HepG2 (cell line): ENCODE measurements at regions not wholly inside any gene's neighbourhood (a gene's known extent, or its start where the extent isn't known, plus 50 kb on each side); places are given as distances from the start of the nearest gene placed in this dataset.

ENCODE experiments used
- ATAC-seq: fragments of 200-7000 bp; cut with Tn5 transposase; 3 replicates; pipeline ENCODE4 v1.9.1; 2020; ENCODE audit warnings: mild to moderate bottlenecking, moderate library complexity
- BruUV-seq: library from RNA; stranded (reverse); fragments of 400-500 nt; replicated peaks from 2 replicates; lab custom pipeline; 2021; lab: Mats Ljungman, UMichigan
- CTCF ChIA-PET: fragments of 300-600 bp; formaldehyde crosslinking; extraction: SDS; loops from one replicate; lab custom pipeline; 2021; ENCODE audit warnings: low total read pairs, inconsistent platforms, low intra/inter-chr PET ratio; lab: Yijun Ruan, JAX
- POLR2A ChIA-PET: fragments of 350-600 bp; sonication (Branson Sonifier 250); formaldehyde crosslinking; loops from one replicate; lab custom pipeline; 2020; ENCODE audit warnings: antibody characterized with exemption, inconsistent platforms; lab: Yijun Ruan, JAX
- DNase-seq: peaks from one replicate; pipeline ENCODE4 v3.0.0-alpha.2; 2015; ENCODE audit warnings: low spot score
- FAIRE-seq: peaks from 3 replicates; lab custom pipeline; 2011; peaks lifted over from hg19 to GRCh38; lab: Jason Lieb, UNC
- H2AFZ ChIP-seq: one replicate; pipeline ENCODE4 v1.6.1; 2011; ENCODE audit warnings: low read length, inconsistent platforms
- H3K27ac ChIP-seq: fragments of 300-600 bp; 3 replicates; pipeline ENCODE4 v1.8.0; 2011; ENCODE audit warnings: mixed run types, mild to moderate bottlenecking, mixed read lengths, low read length, inconsistent platforms; ENCODE audit not compliant: insufficient read depth; ENCODE audit errors: extremely low read length
- H3K27me3 ChIP-seq, 2 experiments: fragments of 200-600 bp in 1 of 2; 2 replicates in 1 of 2; 3 replicates in 1 of 2; pipeline versions ENCODE4 v1.6.0 to v1.8.0; 2011; ENCODE audit warnings: low read length in 2 of 2, mild to moderate bottlenecking in 2 of 2, moderate library complexity in 2 of 2, inconsistent platforms in 1 of 2; ENCODE audit not compliant: insufficient read depth in 2 of 2, control insufficient read depth in 1 of 2
- H3K36me3 ChIP-seq, 2 experiments: fragments of 200-600 bp in 1 of 2; replicated peaks in 1 of 2; 2 replicates in 1 of 2; 3 replicates in 1 of 2; pipeline versions ENCODE4 v1.5.1 to v1.8.0; 2011; ENCODE audit warnings: low read length in 2 of 2, inconsistent platforms in 1 of 2; ENCODE audit not compliant: insufficient read depth in 2 of 2, control insufficient read depth in 1 of 2
- H3K4me1 ChIP-seq: 2 replicates; pipeline ENCODE4 v1.5.1; 2012; ENCODE audit warnings: low read length, inconsistent platforms; ENCODE audit not compliant: insufficient read depth
- H3K4me2 ChIP-seq: 2 replicates; pipeline ENCODE4 v1.6.0; 2011; ENCODE audit warnings: low read depth, low read length, inconsistent platforms
- H3K4me3 ChIP-seq, 3 experiments: fragments of 200-600 bp in 1 of 3; sonication (generic), shearing (Covaris generic) in 1 of 3; replicated peaks in 1 of 3; 2 replicates each; pipeline ENCODE4 v1.5.1; 2011 to 2016; ENCODE audit warnings: low read length in 3 of 3, inconsistent platforms in 2 of 3, low read depth in 2 of 3, mild to moderate bottlenecking in 2 of 3, control low read depth in 1 of 3, mixed read lengths in 1 of 3; ENCODE audit not compliant: insufficient read depth in 1 of 3
- H3K79me2 ChIP-seq: one replicate; pipeline ENCODE4 v1.6.1; 2011; ENCODE audit warnings: low read length, inconsistent platforms; ENCODE audit not compliant: insufficient read depth
- H3K9ac ChIP-seq: 2 replicates; pipeline ENCODE4 v1.6.0; 2011; ENCODE audit warnings: mild to moderate bottlenecking, low read depth, low read length, inconsistent platforms; ENCODE audit not compliant: insufficient read depth
- H3K9me3 ChIP-seq: 2 replicates; pipeline ENCODE4 v1.5.1; 2012; ENCODE audit warnings: mild to moderate bottlenecking, low read length
- H4K20me1 ChIP-seq: 2 replicates; pipeline ENCODE4 v1.6.0; 2011; ENCODE audit warnings: inconsistent platforms, mild to moderate bottlenecking, low read length, moderate library complexity; ENCODE audit not compliant: insufficient read depth
- MBD4 ChIP-seq: IDR thresholded peaks from 2 replicates; pipeline ENCODE4 v1.6.1; 2012; ENCODE audit warnings: low read length, inconsistent platforms, borderline replicate concordance
- PRMT3 ChIP-seq: sonication (generic); formaldehyde crosslinking; IDR thresholded peaks from 2 replicates; pipeline ENCODE4 v1.8.1; 2022; ENCODE audit warnings: low read depth, mild to moderate bottlenecking, moderate library complexity, missing genetic modification reagents, borderline replicate concordance
- ZBTB20 ChIP-seq: sonication (generic); formaldehyde crosslinking; IDR thresholded peaks from 2 replicates; pipeline ENCODE4 v1.8.1; 2023; ENCODE audit warnings: missing genetic modification reagents, low read depth, mild to moderate bottlenecking, borderline replicate concordance
- ZNF674 ChIP-seq: sonication (generic); formaldehyde crosslinking; IDR thresholded peaks from 2 replicates; pipeline ENCODE4 v1.5.0; 2020; ENCODE audit warnings: low read depth, mild to moderate bottlenecking, missing genetic modification reagents
- ZSCAN29 ChIP-seq: sonication (generic); formaldehyde crosslinking; conservative IDR thresholded peaks from 2 replicates; pipeline ENCODE4 v1.4.0; 2020; ENCODE audit warnings: mild to moderate bottlenecking, missing genetic modification reagents
- WGBS: methylation state at CpG from one replicate; pipeline ENCODE4 v1.1.6; 2017; ENCODE audit warnings: low lambda C conversion rate; 5-methylcytosine and 5-hydroxymethylcytosine counted together
- in situ Hi-C: cut with HindIII; loops from 2 replicates; pipeline ENCODE4 v1.10.0; 2017; ENCODE audit warnings: low pct_unique_long_range_greater_than_20kb; ENCODE audit not compliant: extremely low pct_ligation_motif_present
- intact Hi-C: fragments of 100-400 bp; cut with micrococcal nuclease; formaldehyde crosslinking; loops from one replicate; pipeline ENCODE4 v1.10.0; 2022; ENCODE audit not compliant: unreplicated experiment
- TF ChIP-seq, protein P1 (sequence below): sonication (generic); formaldehyde crosslinking; IDR thresholded peaks from 2 replicates; pipeline ENCODE4; 2020; ENCODE audit warnings: missing genetic modification reagents, mild to moderate bottlenecking, borderline replicate concordance
- TF ChIP-seq, protein P2 (sequence below): sonication (generic); formaldehyde crosslinking; IDR thresholded peaks from 2 replicates; pipeline ENCODE4 v1.5.0; 2020; ENCODE audit warnings: mild to moderate bottlenecking, missing genetic modification reagents
- TF ChIP-seq, protein P3 (sequence below): sonication (generic); formaldehyde crosslinking; IDR thresholded peaks from 2 replicates; pipeline ENCODE4 v1.5.1; 2020; ENCODE audit warnings: mild to moderate bottlenecking, moderate library complexity, missing genetic modification reagents

DNA sequence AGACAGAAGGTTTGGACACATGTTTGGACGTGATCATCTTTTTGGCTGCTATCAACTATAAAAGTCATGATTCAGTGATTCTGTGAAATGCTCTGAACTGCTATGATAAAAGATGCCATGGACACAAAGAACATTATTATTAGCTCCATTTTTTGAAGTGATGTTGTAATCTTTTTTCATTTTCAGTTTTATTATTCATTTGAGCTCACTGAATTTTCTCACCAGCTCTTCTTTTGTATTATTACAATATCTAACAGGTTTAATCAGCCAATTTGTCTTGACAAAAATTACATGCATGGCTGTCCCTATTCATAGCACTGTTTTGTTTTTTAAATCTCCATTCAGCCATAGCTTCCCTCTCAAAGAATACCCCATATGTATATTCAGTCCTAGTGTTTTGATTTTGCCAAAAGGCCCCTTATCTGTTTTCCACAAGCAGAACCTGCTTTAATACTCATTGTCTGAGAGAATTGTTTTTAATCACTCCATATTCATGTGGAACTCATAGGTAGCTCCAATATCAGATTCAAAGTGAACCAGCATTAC, 314.0 kb upstream of the FAM98A start:
- Histone ChIP-seq H3K36me3 (no peaks in the 10 kb centered on the region), H2AFZ (no peak overlapping the region), H3K27me3 (no peaks in the 10 kb centered on the region), H3K4me1 (no peaks in the 10 kb centered on the region), H4K20me1 (no peaks in the 10 kb centered on the region), H3K4me2 (no peak overlapping the region), H3K4me3 (no peak overlapping the region), H3K27ac (no peak overlapping the region), H3K9ac (no peak overlapping the region), H3K9me3 (peaks cover 39% of the 10 kb centered on the region), H3K79me2 (no peaks in the 10 kb centered on the region)
- ChIA-PET CTCF (no interaction called here), POLR2A (no interaction called here)
- no peak for ATAC-seq
- intact Hi-C loops (no loop called here), in situ Hi-C loops (no loop called here)
- WGBS, result 0% methylated on average over 1 of the region's 1 CpG
- TF ChIP-seq PRMT3 (CRISPR knock-in tag) (no peak), ZSCAN29 (no peak), MBD4 (no peak), ZNF674 (no peak)
- TF ChIP-seq, protein P1, sequence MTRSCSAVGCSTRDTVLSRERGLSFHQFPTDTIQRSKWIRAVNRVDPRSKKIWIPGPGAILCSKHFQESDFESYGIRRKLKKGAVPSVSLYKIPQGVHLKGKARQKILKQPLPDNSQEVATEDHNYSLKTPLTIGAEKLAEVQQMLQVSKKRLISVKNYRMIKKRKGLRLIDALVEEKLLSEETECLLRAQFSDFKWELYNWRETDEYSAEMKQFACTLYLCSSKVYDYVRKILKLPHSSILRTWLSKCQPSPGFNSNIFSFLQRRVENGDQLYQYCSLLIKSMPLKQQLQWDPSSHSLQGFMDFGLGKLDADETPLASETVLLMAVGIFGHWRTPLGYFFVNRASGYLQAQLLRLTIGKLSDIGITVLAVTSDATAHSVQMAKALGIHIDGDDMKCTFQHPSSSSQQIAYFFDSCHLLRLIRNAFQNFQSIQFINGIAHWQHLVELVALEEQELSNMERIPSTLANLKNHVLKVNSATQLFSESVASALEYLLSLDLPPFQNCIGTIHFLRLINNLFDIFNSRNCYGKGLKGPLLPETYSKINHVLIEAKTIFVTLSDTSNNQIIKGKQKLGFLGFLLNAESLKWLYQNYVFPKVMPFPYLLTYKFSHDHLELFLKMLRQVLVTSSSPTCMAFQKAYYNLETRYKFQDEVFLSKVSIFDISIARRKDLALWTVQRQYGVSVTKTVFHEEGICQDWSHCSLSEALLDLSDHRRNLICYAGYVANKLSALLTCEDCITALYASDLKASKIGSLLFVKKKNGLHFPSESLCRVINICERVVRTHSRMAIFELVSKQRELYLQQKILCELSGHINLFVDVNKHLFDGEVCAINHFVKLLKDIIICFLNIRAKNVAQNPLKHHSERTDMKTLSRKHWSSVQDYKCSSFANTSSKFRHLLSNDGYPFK (CRISPR knock-in tag), result no peak
- FAIRE-seq, result no peak
- DNase-seq, result no peak
- no TSS peak for BruUV-seq

DNA sequence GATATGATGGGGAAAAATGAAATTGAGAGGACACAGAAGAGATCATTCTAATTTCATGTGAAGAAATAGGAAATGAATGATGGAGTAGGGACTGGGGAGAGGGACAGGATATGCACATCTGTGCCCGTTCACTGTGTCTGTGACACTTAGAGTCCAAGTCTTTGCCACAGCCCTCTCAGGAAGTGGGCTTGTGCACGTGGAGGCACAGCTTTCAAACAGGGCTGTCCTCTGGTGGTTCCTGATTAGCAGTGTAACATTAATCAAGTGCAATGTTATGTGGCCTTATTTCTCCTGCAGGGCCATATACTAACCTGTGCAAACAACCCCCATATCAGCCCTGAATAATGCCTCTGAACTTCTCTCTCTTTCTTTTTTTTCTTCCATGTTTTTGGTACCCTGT, 312.2 kb upstream of the FAM98A start:
- Histone ChIP-seq H3K9ac (no peak overlapping the region), H3K4me3 (no peak overlapping the region), H4K20me1 (no peaks in the 10 kb centered on the region), H3K79me2 (no peaks in the 10 kb centered on the region), H3K4me1 (no peaks in the 10 kb centered on the region), H2AFZ (no peak overlapping the region), H3K27ac (no peak overlapping the region), H3K4me2 (no peak overlapping the region), H3K36me3 (no peaks in the 10 kb centered on the region), H3K27me3 (no peaks in the 10 kb centered on the region), H3K9me3 (peaks cover 39% of the 10 kb centered on the region)
- DNase-seq (no peak), FAIRE-seq (no peak), ATAC-seq (no peak)
- CTCF ChIA-PET, result no interaction called here
- WGBS, result 0% methylated on average over 1 of the region's 2 CpGs
- POLR2A ChIA-PET, result no interaction called here
- no TSS peak for BruUV-seq
- intact Hi-C loops (no loop called here), in situ Hi-C loops (no loop called here)
- TF ChIP-seq, protein P2, sequence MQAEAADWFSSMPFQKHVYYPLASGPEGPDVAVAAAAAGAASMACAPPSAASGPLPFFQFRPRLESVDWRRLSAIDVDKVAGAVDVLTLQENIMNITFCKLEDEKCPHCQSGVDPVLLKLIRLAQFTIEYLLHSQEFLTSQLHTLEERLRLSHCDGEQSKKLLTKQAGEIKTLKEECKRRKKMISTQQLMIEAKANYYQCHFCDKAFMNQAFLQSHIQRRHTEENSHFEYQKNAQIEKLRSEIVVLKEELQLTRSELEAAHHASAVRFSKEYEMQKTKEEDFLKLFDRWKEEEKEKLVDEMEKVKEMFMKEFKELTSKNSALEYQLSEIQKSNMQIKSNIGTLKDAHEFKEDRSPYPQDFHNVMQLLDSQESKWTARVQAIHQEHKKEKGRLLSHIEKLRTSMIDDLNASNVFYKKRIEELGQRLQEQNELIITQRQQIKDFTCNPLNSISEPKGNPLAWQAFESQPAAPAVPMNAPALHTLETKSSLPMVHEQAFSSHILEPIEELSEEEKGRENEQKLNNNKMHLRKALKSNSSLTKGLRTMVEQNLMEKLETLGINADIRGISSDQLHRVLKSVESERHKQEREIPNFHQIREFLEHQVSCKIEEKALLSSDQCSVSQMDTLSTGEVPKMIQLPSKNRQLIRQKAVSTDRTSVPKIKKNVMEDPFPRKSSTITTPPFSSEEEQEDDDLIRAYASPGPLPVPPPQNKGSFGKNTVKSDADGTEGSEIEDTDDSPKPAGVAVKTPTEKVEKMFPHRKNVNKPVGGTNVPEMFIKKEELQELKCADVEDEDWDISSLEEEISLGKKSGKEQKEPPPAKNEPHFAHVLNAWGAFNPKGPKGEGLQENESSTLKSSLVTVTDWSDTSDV (CRISPR knock-in tag), result no peak
- TF ChIP-seq ZBTB20, result no peak
- TF ChIP-seq, protein P3, sequence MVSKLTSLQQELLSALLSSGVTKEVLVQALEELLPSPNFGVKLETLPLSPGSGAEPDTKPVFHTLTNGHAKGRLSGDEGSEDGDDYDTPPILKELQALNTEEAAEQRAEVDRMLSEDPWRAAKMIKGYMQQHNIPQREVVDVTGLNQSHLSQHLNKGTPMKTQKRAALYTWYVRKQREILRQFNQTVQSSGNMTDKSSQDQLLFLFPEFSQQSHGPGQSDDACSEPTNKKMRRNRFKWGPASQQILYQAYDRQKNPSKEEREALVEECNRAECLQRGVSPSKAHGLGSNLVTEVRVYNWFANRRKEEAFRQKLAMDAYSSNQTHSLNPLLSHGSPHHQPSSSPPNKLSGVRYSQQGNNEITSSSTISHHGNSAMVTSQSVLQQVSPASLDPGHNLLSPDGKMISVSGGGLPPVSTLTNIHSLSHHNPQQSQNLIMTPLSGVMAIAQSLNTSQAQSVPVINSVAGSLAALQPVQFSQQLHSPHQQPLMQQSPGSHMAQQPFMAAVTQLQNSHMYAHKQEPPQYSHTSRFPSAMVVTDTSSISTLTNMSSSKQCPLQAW (CRISPR knock-in tag), result no peak
